ENCODE measurements at regions not wholly inside any gene's neighbourhood (a gene's known extent, or its start where the extent isn't known, plus 50 kb on each side); places are given as distances from the start of the nearest gene placed in this dataset.

- no peak overlapping the region for H3K27ac ChIP-seq
- no peak for TF ChIP-seq ZFX (IDR thresholded peaks at IDR 0.05; ENCODE audit: borderline replicate concordance)
- no peak for TF ChIP-seq CTCF (IDR thresholded peaks at IDR 0.05)
Observed at GRCh38 chr7:130963339-130963738, 229.3 kb upstream of the KLF14 start.

- H3K27ac ChIP-seq: no peak overlapping the region
- TF ChIP-seq CTCF (IDR thresholded peaks at IDR 0.05): no peak
- TF ChIP-seq ZFX (IDR thresholded peaks at IDR 0.05; ENCODE audit: borderline replicate concordance): no peak
Observed at GRCh38 chr7:130965515-130965914, 231.5 kb upstream of the KLF14 start.

GRCh38 chr7:130966246-130967009 lies 232.4 kb upstream of the KLF14 start:
- H3K27ac ChIP-seq: no peak overlapping the region
- TF ChIP-seq ZFX (IDR thresholded peaks at IDR 0.05; ENCODE audit: borderline replicate concordance) (no peak), CTCF (IDR thresholded peaks at IDR 0.05) (no peak)

GRCh38 chr7:130970196-130970595 lies 236.2 kb upstream of the KLF14 start:
- H3K27ac ChIP-seq: no peak overlapping the region
- no peak for TF ChIP-seq ZFX (IDR thresholded peaks at IDR 0.05; ENCODE audit: borderline replicate concordance)
- TF ChIP-seq CTCF (IDR thresholded peaks at IDR 0.05): no peak

- no peak for TF ChIP-seq CTCF (IDR thresholded peaks at IDR 0.05)
- TF ChIP-seq ZFX (IDR thresholded peaks at IDR 0.05; ENCODE audit: borderline replicate concordance): no peak
- H3K27ac ChIP-seq: no peak overlapping the region
Observed at GRCh38 chr7:130970696-130971095, 236.7 kb upstream of the KLF14 start.

GRCh38 chr7:130971297-130971696 lies 237.3 kb upstream of the KLF14 start:
- TF ChIP-seq ZFX (IDR thresholded peaks at IDR 0.05; ENCODE audit: borderline replicate concordance) (no peak), CTCF (IDR thresholded peaks at IDR 0.05) (no peak)
- no peak overlapping the region for H3K27ac ChIP-seq

GRCh38 chr7:130972201-130972600 lies 238.2 kb upstream of the KLF14 start:
- H3K27ac ChIP-seq: no peak overlapping the region
- TF ChIP-seq CTCF (IDR thresholded peaks at IDR 0.05) (no peak), ZFX (IDR thresholded peaks at IDR 0.05; ENCODE audit: borderline replicate concordance) (no peak)

Measured in 22Rv1 (cell line).